ENCODE measurements at regions not wholly inside any gene's neighbourhood (a gene's known extent, or its start where the extent isn't known, plus 50 kb on each side); places are given as distances from the start of the nearest gene placed in this dataset.
"Not testable (repeated sequence)": the region's sequence is repeated elsewhere in the genome, so short reads cannot be mapped to it uniquely, and the experiment has no call there.

GRCh38 chr10:37067576-37067975, 57.8 kb upstream of the ANKRD30A start:
- no peak for DNase-seq (ENCODE audit: low read depth)

- not testable (repeated sequence) for DNase-seq (ENCODE audit: low read depth)
Measured at GRCh38 chr10:37062296-37062695, 63.1 kb upstream of the ANKRD30A start.

GRCh38 chr10:37057261-37057660, 68.1 kb upstream of the ANKRD30A start:
- no peak for DNase-seq (ENCODE audit: low read depth)

GRCh38 chr10:37053476-37053875, 71.9 kb upstream of the ANKRD30A start:
- no peak for DNase-seq (ENCODE audit: low read depth)

GRCh38 chr10:37049982-37050381, 75.4 kb upstream of the ANKRD30A start:
- DNase-seq (ENCODE audit: low read depth): not testable (repeated sequence)

- not testable (repeated sequence) for DNase-seq (ENCODE audit: low read depth)
Measured at GRCh38 chr10:37044319-37044718, 81.1 kb upstream of the ANKRD30A start.

GRCh38 chr10:37035853-37036252, 89.5 kb upstream of the ANKRD30A start:
- no peak for DNase-seq (ENCODE audit: low read depth)

- DNase-seq (ENCODE audit: low read depth): no peak
Measured at GRCh38 chr10:37015498-37015897, 109.9 kb upstream of the ANKRD30A start.

GRCh38 chr10:37010741-37011140, 114.7 kb upstream of the ANKRD30A start:
- DNase-seq (ENCODE audit: low read depth): no peak

GRCh38 chr10:37008276-37008675, 117.1 kb upstream of the ANKRD30A start:
- DNase-seq (ENCODE audit: low read depth): not testable (repeated sequence)

- DNase-seq (ENCODE audit: low read depth): no peak
Measured at GRCh38 chr10:37003126-37003525, 122.3 kb upstream of the ANKRD30A start.

GRCh38 chr10:36995806-36996205, 129.6 kb upstream of the ANKRD30A start:
- not testable (repeated sequence) for DNase-seq (ENCODE audit: low read depth)

- no peak for DNase-seq (ENCODE audit: low read depth)
Measured at GRCh38 chr10:36994886-36995285, 130.5 kb upstream of the ANKRD30A start.

GRCh38 chr10:36989233-36989632, 136.2 kb upstream of the ANKRD30A start:
- no peak for DNase-seq (ENCODE audit: low read depth)

- no peak for DNase-seq (ENCODE audit: low read depth)
Measured at GRCh38 chr10:36946598-36946997, 178.8 kb upstream of the ANKRD30A start.

- no peak for DNase-seq (ENCODE audit: low read depth)
Measured at GRCh38 chr10:36943544-36943943, 181.9 kb upstream of the ANKRD30A start.

- DNase-seq (ENCODE audit: low read depth): no peak
Measured at GRCh38 chr10:36942616-36943015, 182.8 kb upstream of the ANKRD30A start.

- no peak for DNase-seq (ENCODE audit: low read depth)
Measured at GRCh38 chr10:36903040-36903439, 222.4 kb upstream of the ANKRD30A start.

- no peak for DNase-seq (ENCODE audit: low read depth)
Measured at GRCh38 chr10:36899652-36900051, 225.7 kb upstream of the ANKRD30A start.

GRCh38 chr10:36888925-36889573, 236.3 kb upstream of the ANKRD30A start:
- peak; percentile 20 for DNase-seq (ENCODE audit: low read depth)

- no peak for DNase-seq (ENCODE audit: low read depth)
Measured at GRCh38 chr10:36886303-36886891, 239.0 kb upstream of the ANKRD30A start.

GRCh38 chr10:36885746-36886145, 239.7 kb upstream of the ANKRD30A start:
- no peak for DNase-seq (ENCODE audit: low read depth)

GRCh38 chr10:36882781-36883180, 242.6 kb upstream of the ANKRD30A start:
- no peak for DNase-seq (ENCODE audit: low read depth)

- peak; percentile 38 for DNase-seq (ENCODE audit: low read depth)
Measured at GRCh38 chr10:36880898-36881297, 244.5 kb upstream of the ANKRD30A start.

Data from amniotic epithelial cell (primary cell).